Neural cell (in vitro differentiated cells): ENCODE measurements at regions not wholly inside any gene's neighbourhood (a gene's known extent, or its start where the extent isn't known, plus 50 kb on each side); places are given as distances from the start of the nearest gene placed in this dataset.

ENCODE experiments used
- H2AFZ ChIP-seq: fragments of 200-600, 300-800 bp; sonication (generic), shearing (Covaris generic); 2 replicates; pipeline ENCODE4 v1.6.0; 2014; ENCODE audit warnings: low read depth, mild to moderate bottlenecking, antibody characterized with exemption, low read length, moderate library complexity
- H3F3A ChIP-seq: fragments of 200-600 bp; shearing (Covaris generic); 2 replicates; pipeline ENCODE4 v1.6.1; 2016; ENCODE audit warnings: mild to moderate bottlenecking, moderate library complexity, mixed read lengths, antibody characterized with exemption, low read length; ENCODE audit not compliant: insufficient read depth, poor library complexity, severe bottlenecking
- H3K27ac ChIP-seq: fragments of 200-600, 300-800 bp; sonication (generic), shearing (Covaris generic); 2 replicates; pipeline ENCODE4 v1.5.1; 2014; ENCODE audit warnings: mild to moderate bottlenecking, low read length, moderate library complexity
- H3K27me3 ChIP-seq: fragments of 300-800, 200-600 bp; sonication (generic), shearing (Covaris generic); 2 replicates; pipeline ENCODE4 v1.6.0; 2014; ENCODE audit warnings: mild to moderate bottlenecking, low read depth, low read length, moderate library complexity; ENCODE audit not compliant: insufficient read depth
- H3K36me3 ChIP-seq: fragments of 300-800, 200-600 bp; sonication (generic), shearing (Covaris generic); 2 replicates; pipeline ENCODE4 v1.5.1; 2014; ENCODE audit warnings: mild to moderate bottlenecking, antibody characterized with exemption, low read length, moderate library complexity; ENCODE audit not compliant: insufficient read depth
- H3K4me2 ChIP-seq: fragments of 300-800, 200-600 bp; sonication (generic), shearing (Covaris generic); 2 replicates; pipeline ENCODE4 v1.6.0; 2014; ENCODE audit warnings: mild to moderate bottlenecking, low read length
- H3K4me3 ChIP-seq: fragments of 300-800, 200-600 bp; sonication (generic), shearing (Covaris generic); 2 replicates; pipeline ENCODE4 v1.5.1; 2014; ENCODE audit warnings: mild to moderate bottlenecking, low read length, moderate library complexity
- H3K79me2 ChIP-seq: fragments of 200-600 bp; shearing (Covaris generic); replicated peaks from 2 replicates; pipeline ENCODE4 v1.6.0; 2014; ENCODE audit warnings: mild to moderate bottlenecking, low read length, moderate library complexity; ENCODE audit not compliant: insufficient read depth
- H3K9ac ChIP-seq: fragments of 300-800, 200-600 bp; sonication (generic), shearing (Covaris generic); 2 replicates; pipeline ENCODE4 v1.6.1; 2016; ENCODE audit warnings: mild to moderate bottlenecking, low read length, mixed read lengths
- H3K9me2 ChIP-seq: fragments of 200-600 bp; shearing (Covaris generic); 2 replicates; pipeline ENCODE4 v1.6.1; 2016; ENCODE audit warnings: mild to moderate bottlenecking, low read length, mixed read lengths; ENCODE audit not compliant: insufficient read depth
- H3K9me3 ChIP-seq: fragments of 200-600, 300-800 bp; sonication (generic), shearing (Covaris generic); 2 replicates; pipeline ENCODE4 v1.6.1; 2016; ENCODE audit warnings: mild to moderate bottlenecking, mixed run types, low read length, moderate library complexity, mixed read lengths
- H4K20me1 ChIP-seq: fragments of 200-600 bp; shearing (Covaris generic); 2 replicates; pipeline ENCODE4 v1.6.1; 2016; ENCODE audit warnings: mild to moderate bottlenecking, mixed run types; ENCODE audit not compliant: insufficient read depth
- EP300 ChIP-seq: fragments of 450-650 bp; conservative IDR thresholded peaks from 2 replicates; pipeline ENCODE4 v1.6.1; 2014; ENCODE audit warnings: antibody characterized with exemption, mild to moderate bottlenecking, moderate library complexity; ENCODE audit not compliant: poor library complexity, severe bottlenecking
- EZH2 ChIP-seq: fragments of 200-600, 300-800 bp; shearing (Covaris generic), sonication (generic); IDR thresholded peaks from 2 replicates; pipeline ENCODE4 v1.6.1; 2014; ENCODE audit warnings: antibody characterized with exemption, low read length, borderline replicate concordance, mild to moderate bottlenecking; ENCODE audit not compliant: insufficient read depth, poor library complexity, severe bottlenecking
- MXI1 ChIP-seq: fragments of 450-650 bp; conservative IDR thresholded peaks from 2 replicates; pipeline ENCODE4 v1.6.1; 2014; ENCODE audit warnings: antibody characterized with exemption, mild to moderate bottlenecking; ENCODE audit not compliant: poor library complexity, severe bottlenecking
- POLR2AphosphoS5 ChIP-seq: IDR thresholded peaks from 2 replicates; pipeline ENCODE4 v1.6.1; 2012
- RAD21 ChIP-seq: fragments of 450-650 bp; conservative IDR thresholded peaks from 2 replicates; pipeline ENCODE4 v1.6.1; 2014; ENCODE audit warnings: antibody characterized with exemption, mild to moderate bottlenecking, moderate library complexity
- SMC3 ChIP-seq: fragments of 450-650 bp; conservative IDR thresholded peaks from 2 replicates; pipeline ENCODE4 v1.6.1; 2014; ENCODE audit warnings: antibody characterized with exemption, mild to moderate bottlenecking, moderate library complexity; ENCODE audit not compliant: poor library complexity
- TAF1 ChIP-seq: IDR thresholded peaks from 2 replicates; pipeline ENCODE4 v1.6.1; 2012; ENCODE audit warnings: low read depth
- TF ChIP-seq, protein P1 (sequence below): IDR thresholded peaks from 2 replicates; pipeline ENCODE4 v1.6.1; 2012; ENCODE audit warnings: borderline replicate concordance
- TF ChIP-seq, protein P2 (sequence below): fragments of 450-650 bp; IDR thresholded peaks from 2 replicates; pipeline ENCODE4 v1.5.1; 2014; ENCODE audit warnings: antibody characterized with exemption, mild to moderate bottlenecking, moderate library complexity; ENCODE audit not compliant: poor library complexity, severe bottlenecking

DNA sequence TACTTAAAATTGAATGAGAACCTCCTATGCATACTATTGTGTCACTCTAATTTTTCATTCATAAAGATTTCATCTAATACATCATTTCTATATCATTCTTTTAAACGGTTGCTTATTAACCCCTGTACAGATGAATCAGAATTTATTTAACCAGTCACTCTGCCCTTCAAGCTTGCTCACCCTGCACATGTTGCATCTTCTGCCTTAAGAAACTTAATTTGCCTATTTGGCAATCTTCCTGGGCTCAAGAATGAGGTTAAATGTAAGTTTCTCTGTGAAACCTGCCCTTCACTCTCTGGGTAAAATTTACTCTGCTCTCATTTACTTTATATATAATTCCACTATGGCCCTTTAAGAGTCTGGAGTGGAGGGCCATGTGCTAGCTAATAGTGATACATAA lies 434.7 kb upstream of the ZNF608 start:
- Histone ChIP-seq H3K79me2 (no peaks in the 10 kb centered on the region), H3K9me2 (no peaks in the 10 kb centered on the region), H2AFZ (no peak overlapping the region), H3K36me3 (no peaks in the 10 kb centered on the region), H3K27me3 (no peaks in the 10 kb centered on the region), H3K27ac (no peak overlapping the region), H3K9ac (no peak overlapping the region), H3K9me3 (no peaks in the 10 kb centered on the region), H3K4me2 (no peak overlapping the region), H3F3A (no peaks in the 10 kb centered on the region), H4K20me1 (no peaks in the 10 kb centered on the region), H3K4me3 (no peak overlapping the region)
- TF ChIP-seq MXI1 (no peak), RAD21 (no peak), EZH2 (no peak), EP300 (no peak), SMC3 (no peak), POLR2AphosphoS5 (no peak), TAF1 (no peak)
- TF ChIP-seq, protein P1, sequence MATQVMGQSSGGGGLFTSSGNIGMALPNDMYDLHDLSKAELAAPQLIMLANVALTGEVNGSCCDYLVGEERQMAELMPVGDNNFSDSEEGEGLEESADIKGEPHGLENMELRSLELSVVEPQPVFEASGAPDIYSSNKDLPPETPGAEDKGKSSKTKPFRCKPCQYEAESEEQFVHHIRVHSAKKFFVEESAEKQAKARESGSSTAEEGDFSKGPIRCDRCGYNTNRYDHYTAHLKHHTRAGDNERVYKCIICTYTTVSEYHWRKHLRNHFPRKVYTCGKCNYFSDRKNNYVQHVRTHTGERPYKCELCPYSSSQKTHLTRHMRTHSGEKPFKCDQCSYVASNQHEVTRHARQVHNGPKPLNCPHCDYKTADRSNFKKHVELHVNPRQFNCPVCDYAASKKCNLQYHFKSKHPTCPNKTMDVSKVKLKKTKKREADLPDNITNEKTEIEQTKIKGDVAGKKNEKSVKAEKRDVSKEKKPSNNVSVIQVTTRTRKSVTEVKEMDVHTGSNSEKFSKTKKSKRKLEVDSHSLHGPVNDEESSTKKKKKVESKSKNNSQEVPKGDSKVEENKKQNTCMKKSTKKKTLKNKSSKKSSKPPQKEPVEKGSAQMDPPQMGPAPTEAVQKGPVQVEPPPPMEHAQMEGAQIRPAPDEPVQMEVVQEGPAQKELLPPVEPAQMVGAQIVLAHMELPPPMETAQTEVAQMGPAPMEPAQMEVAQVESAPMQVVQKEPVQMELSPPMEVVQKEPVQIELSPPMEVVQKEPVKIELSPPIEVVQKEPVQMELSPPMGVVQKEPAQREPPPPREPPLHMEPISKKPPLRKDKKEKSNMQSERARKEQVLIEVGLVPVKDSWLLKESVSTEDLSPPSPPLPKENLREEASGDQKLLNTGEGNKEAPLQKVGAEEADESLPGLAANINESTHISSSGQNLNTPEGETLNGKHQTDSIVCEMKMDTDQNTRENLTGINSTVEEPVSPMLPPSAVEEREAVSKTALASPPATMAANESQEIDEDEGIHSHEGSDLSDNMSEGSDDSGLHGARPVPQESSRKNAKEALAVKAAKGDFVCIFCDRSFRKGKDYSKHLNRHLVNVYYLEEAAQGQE = no peak
- TF ChIP-seq, protein P2, sequence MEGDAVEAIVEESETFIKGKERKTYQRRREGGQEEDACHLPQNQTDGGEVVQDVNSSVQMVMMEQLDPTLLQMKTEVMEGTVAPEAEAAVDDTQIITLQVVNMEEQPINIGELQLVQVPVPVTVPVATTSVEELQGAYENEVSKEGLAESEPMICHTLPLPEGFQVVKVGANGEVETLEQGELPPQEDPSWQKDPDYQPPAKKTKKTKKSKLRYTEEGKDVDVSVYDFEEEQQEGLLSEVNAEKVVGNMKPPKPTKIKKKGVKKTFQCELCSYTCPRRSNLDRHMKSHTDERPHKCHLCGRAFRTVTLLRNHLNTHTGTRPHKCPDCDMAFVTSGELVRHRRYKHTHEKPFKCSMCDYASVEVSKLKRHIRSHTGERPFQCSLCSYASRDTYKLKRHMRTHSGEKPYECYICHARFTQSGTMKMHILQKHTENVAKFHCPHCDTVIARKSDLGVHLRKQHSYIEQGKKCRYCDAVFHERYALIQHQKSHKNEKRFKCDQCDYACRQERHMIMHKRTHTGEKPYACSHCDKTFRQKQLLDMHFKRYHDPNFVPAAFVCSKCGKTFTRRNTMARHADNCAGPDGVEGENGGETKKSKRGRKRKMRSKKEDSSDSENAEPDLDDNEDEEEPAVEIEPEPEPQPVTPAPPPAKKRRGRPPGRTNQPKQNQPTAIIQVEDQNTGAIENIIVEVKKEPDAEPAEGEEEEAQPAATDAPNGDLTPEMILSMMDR = no peak

DNA sequence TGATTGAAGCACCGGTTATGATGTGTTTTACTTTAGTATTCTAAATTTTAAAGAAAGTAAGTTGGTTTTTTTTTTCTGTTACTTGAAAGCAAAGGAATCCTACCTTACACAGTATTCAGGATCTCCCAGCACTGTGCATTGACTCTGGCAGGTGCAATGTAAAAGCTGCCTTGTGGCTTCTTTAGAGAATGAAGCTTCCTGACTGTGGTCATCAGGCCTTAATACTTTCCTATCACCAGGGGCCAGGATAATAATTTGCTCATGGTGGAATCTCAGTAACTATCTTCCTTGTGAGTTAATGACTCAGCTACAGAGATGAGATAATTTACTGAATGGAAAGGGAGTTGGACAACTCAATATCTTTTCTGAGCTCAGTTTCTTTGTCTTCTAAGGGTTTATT lies 435.5 kb upstream of the ZNF608 start:
- H2AFZ ChIP-seq = no peak overlapping the region
- H3K9me2 ChIP-seq = no peaks in the 10 kb centered on the region
- TF ChIP-seq, protein P2 = no peak
- no peak for TF ChIP-seq EP300
- TF ChIP-seq, protein P1 = no peak
- no peak for TF ChIP-seq POLR2AphosphoS5
- no peak for TF ChIP-seq RAD21
- TF ChIP-seq TAF1 = no peak
- no peak for TF ChIP-seq SMC3
- TF ChIP-seq EZH2 = no peak
- H3K9ac ChIP-seq = no peak overlapping the region
- H3K4me2 ChIP-seq = no peak overlapping the region
- H3K27ac ChIP-seq = no peak overlapping the region
- H3K36me3 ChIP-seq = no peaks in the 10 kb centered on the region
- no peaks in the 10 kb centered on the region for H4K20me1 ChIP-seq
- H3K27me3 ChIP-seq = no peaks in the 10 kb centered on the region
- H3K9me3 ChIP-seq = no peaks in the 10 kb centered on the region
- H3K79me2 ChIP-seq = no peaks in the 10 kb centered on the region
- H3K4me3 ChIP-seq = no peak overlapping the region
- no peaks in the 10 kb centered on the region for H3F3A ChIP-seq
